ENCODE measurements at regions not wholly inside any gene's neighbourhood (a gene's known extent, or its start where the extent isn't known, plus 50 kb on each side); places are given as distances from the start of the nearest gene placed in this dataset.

GRCh38 chr18:25896178-25896780, 194.1 kb downstream of the SS18 start:
- WGBS: 13% methylated on average over 10 of the region's 10 CpGs
- Histone ChIP-seq H3K4me3 (ENCODE audit: low read depth, low read length) (no peak overlapping the region), H3K27ac (ENCODE audit: low read depth) (no peak overlapping the region), H3K4me1 (ENCODE audit: insufficient read depth) (no peaks in the 10 kb centered on the region), H3K36me3 (ENCODE audit: insufficient read depth) (no peaks in the 10 kb centered on the region)
- no peak for DNase-seq (ENCODE audit: extremely low spot score)

GRCh38 chr18:25895518-25895917, 194.9 kb downstream of the SS18 start:
- 86% methylated on average over 3 of the region's 3 CpGs for WGBS
- H3K4me3 ChIP-seq (ENCODE audit: low read depth, low read length): no peak overlapping the region
- no peaks in the 10 kb centered on the region for H3K4me1 ChIP-seq (ENCODE audit: insufficient read depth)
- no peak for DNase-seq (ENCODE audit: extremely low spot score)
- no peak overlapping the region for H3K27ac ChIP-seq (ENCODE audit: low read depth)
- no peaks in the 10 kb centered on the region for H3K36me3 ChIP-seq (ENCODE audit: insufficient read depth)

- no peaks in the 10 kb centered on the region for H3K4me1 ChIP-seq (ENCODE audit: insufficient read depth)
- H3K36me3 ChIP-seq (ENCODE audit: insufficient read depth): no peaks in the 10 kb centered on the region
- H3K4me3 ChIP-seq (ENCODE audit: low read depth, low read length): no peak overlapping the region
- no peak for DNase-seq (ENCODE audit: extremely low spot score)
- H3K27ac ChIP-seq (ENCODE audit: low read depth): no peak overlapping the region
These were observed 204.1 kb downstream of the SS18 start for GRCh38 chr18:25886283-25886682.

- Histone ChIP-seq H3K4me3 (ENCODE audit: low read depth, low read length) (no peak overlapping the region), H3K4me1 (ENCODE audit: insufficient read depth) (no peaks in the 10 kb centered on the region), H3K36me3 (ENCODE audit: insufficient read depth) (no peaks in the 10 kb centered on the region), H3K27ac (ENCODE audit: low read depth) (no peak overlapping the region)
- WGBS: 50% methylated on average over 4 of the region's 4 CpGs
- DNase-seq (ENCODE audit: extremely low spot score): no peak
These were observed 207.3 kb downstream of the SS18 start for GRCh38 chr18:25883091-25883490.

- WGBS: 92% methylated on average over 2 of the region's 2 CpGs
- Histone ChIP-seq H3K36me3 (ENCODE audit: insufficient read depth) (no peaks in the 10 kb centered on the region), H3K4me3 (ENCODE audit: low read depth, low read length) (no peak overlapping the region), H3K4me1 (ENCODE audit: insufficient read depth) (no peaks in the 10 kb centered on the region), H3K27ac (ENCODE audit: low read depth) (no peak overlapping the region)
- DNase-seq (ENCODE audit: extremely low spot score): no peak
These were observed 209.3 kb downstream of the SS18 start for GRCh38 chr18:25881149-25881548.

GRCh38 chr18:25880441-25880840, 210.0 kb downstream of the SS18 start:
- WGBS: 96% methylated on average over 3 of the region's 3 CpGs
- Histone ChIP-seq H3K36me3 (ENCODE audit: insufficient read depth) (no peaks in the 10 kb centered on the region), H3K4me1 (ENCODE audit: insufficient read depth) (no peaks in the 10 kb centered on the region), H3K27ac (ENCODE audit: low read depth) (no peak overlapping the region), H3K4me3 (ENCODE audit: low read depth, low read length) (no peak overlapping the region)
- DNase-seq (ENCODE audit: extremely low spot score): no peak

- 41% methylated on average over 7 of the region's 7 CpGs for WGBS
- no peaks in the 10 kb centered on the region for H3K36me3 ChIP-seq (ENCODE audit: insufficient read depth)
- no peaks in the 10 kb centered on the region for H3K4me1 ChIP-seq (ENCODE audit: insufficient read depth)
- DNase-seq (ENCODE audit: extremely low spot score): no peak
- no peak overlapping the region for H3K4me3 ChIP-seq (ENCODE audit: low read depth, low read length)
- no peak overlapping the region for H3K27ac ChIP-seq (ENCODE audit: low read depth)
These were observed 214.0 kb downstream of the SS18 start for GRCh38 chr18:25876330-25876948.

GRCh38 chr18:25875551-25876240, 214.7 kb downstream of the SS18 start:
- no peaks in the 10 kb centered on the region for H3K36me3 ChIP-seq (ENCODE audit: insufficient read depth)
- H3K27ac ChIP-seq (ENCODE audit: low read depth): no peak overlapping the region
- DNase-seq (ENCODE audit: extremely low spot score): no peak
- H3K4me3 ChIP-seq (ENCODE audit: low read depth, low read length): no peak overlapping the region
- no peaks in the 10 kb centered on the region for H3K4me1 ChIP-seq (ENCODE audit: insufficient read depth)
- WGBS: 61% methylated on average over 7 of the region's 7 CpGs

- WGBS: 73% methylated on average over 3 of the region's 3 CpGs
- Histone ChIP-seq H3K4me3 (ENCODE audit: low read depth, low read length) (no peak overlapping the region), H3K27ac (ENCODE audit: low read depth) (no peak overlapping the region), H3K36me3 (ENCODE audit: insufficient read depth) (no peaks in the 10 kb centered on the region), H3K4me1 (ENCODE audit: insufficient read depth) (no peaks in the 10 kb centered on the region)
- no peak for DNase-seq (ENCODE audit: extremely low spot score)
These were observed 216.6 kb downstream of the SS18 start for GRCh38 chr18:25873833-25874232.

GRCh38 chr18:25866331-25866730, 224.1 kb downstream of the SS18 start:
- Histone ChIP-seq H3K4me1 (ENCODE audit: insufficient read depth) (no peaks in the 10 kb centered on the region), H3K4me3 (ENCODE audit: low read depth, low read length) (no peak overlapping the region), H3K27ac (ENCODE audit: low read depth) (no peak overlapping the region), H3K36me3 (ENCODE audit: insufficient read depth) (no peaks in the 10 kb centered on the region)
- 64% methylated on average over 3 of the region's 3 CpGs for WGBS
- DNase-seq (ENCODE audit: extremely low spot score): no peak

- H3K4me1 ChIP-seq (ENCODE audit: insufficient read depth): no peaks in the 10 kb centered on the region
- DNase-seq (ENCODE audit: extremely low spot score): no peak
- H3K27ac ChIP-seq (ENCODE audit: low read depth): no peak overlapping the region
- 70% methylated on average over 9 of the region's 9 CpGs for WGBS
- H3K36me3 ChIP-seq (ENCODE audit: insufficient read depth): no peaks in the 10 kb centered on the region
- H3K4me3 ChIP-seq (ENCODE audit: low read depth, low read length): no peak overlapping the region
These were observed 227.4 kb downstream of the SS18 start for GRCh38 chr18:25862881-25863600.

GRCh38 chr18:25853691-25854433, 236.6 kb downstream of the SS18 start:
- Histone ChIP-seq H3K36me3 (ENCODE audit: insufficient read depth) (no peaks in the 10 kb centered on the region), H3K4me1 (ENCODE audit: insufficient read depth) (no peaks in the 10 kb centered on the region), H3K27ac (ENCODE audit: low read depth) (no peak overlapping the region), H3K4me3 (ENCODE audit: low read depth, low read length) (no peak overlapping the region)
- no peak for DNase-seq (ENCODE audit: extremely low spot score)
- 64% methylated on average over 7 of the region's 7 CpGs for WGBS

GRCh38 chr18:25843791-25844190, 246.6 kb downstream of the SS18 start:
- no peaks in the 10 kb centered on the region for H3K4me1 ChIP-seq (ENCODE audit: insufficient read depth)
- WGBS: 78% methylated on average over 3 of the region's 3 CpGs
- H3K27ac ChIP-seq (ENCODE audit: low read depth): no peak overlapping the region
- H3K4me3 ChIP-seq (ENCODE audit: low read depth, low read length): no peak overlapping the region
- no peak for DNase-seq (ENCODE audit: extremely low spot score)
- H3K36me3 ChIP-seq (ENCODE audit: insufficient read depth): no peaks in the 10 kb centered on the region
